ENCODE measurements at regions not wholly inside any gene's neighbourhood (a gene's known extent, or its start where the extent isn't known, plus 50 kb on each side); places are given as distances from the start of the nearest gene placed in this dataset.

- no peak for DNase-seq
- Histone ChIP-seq H3K27me3 (no peaks in the 10 kb centered on the region), H3K4me1 (no peaks in the 10 kb centered on the region), H3K36me3 (no peaks in the 10 kb centered on the region), H3K4me3 (no peak overlapping the region), H3K27ac (no peak overlapping the region), H3K9me3 (no peaks in the 10 kb centered on the region)
- TF ChIP-seq CTCF (IDR thresholded peaks at IDR 0.05) (no peak), POLR2A (IDR thresholded peaks at IDR 0.05) (no peak), POLR2AphosphoS5 (IDR thresholded peaks at IDR 0.05) (no peak), EP300 (IDR thresholded peaks at IDR 0.05) (no peak)
- WGBS, 2 donors, result 54 to 66% methylated on average over 2 of the region's 2 CpGs
- ATAC-seq (ENCODE audit: low FRiP score in 2 of 2), result no peak
These were observed 106.5 kb upstream of the P2RY1 start for GRCh38 chr3:152728231-152728980.

DNA sequence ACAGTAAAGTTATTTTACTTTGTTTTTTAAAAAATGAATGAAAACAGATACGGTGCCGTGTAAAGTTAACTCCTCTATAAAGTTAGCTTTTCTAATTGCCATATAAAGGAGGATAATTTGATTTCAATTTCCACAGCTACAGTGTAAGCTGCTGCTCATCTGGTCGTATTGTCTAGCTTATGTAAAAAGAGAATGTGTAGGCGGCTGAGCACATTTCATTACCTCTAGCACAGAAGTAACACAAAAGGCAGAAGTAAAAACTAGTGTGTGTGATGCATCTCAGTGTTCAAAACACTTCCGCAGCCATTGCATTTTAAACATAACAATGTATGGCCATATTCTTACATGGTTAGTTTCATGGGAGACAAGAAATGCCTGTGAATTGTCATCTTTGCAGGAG lies 105.0 kb upstream of the P2RY1 start:
- Histone ChIP-seq H3K9me3 (no peaks in the 10 kb centered on the region), H3K4me3 (no peak overlapping the region), H3K27ac (no peak overlapping the region), H3K36me3 (no peaks in the 10 kb centered on the region), H3K27me3 (no peaks in the 10 kb centered on the region), H3K4me1 (no peaks in the 10 kb centered on the region)
- no peak for TF ChIP-seq CTCF (IDR thresholded peaks at IDR 0.05)
- no peak for TF ChIP-seq POLR2AphosphoS5 (IDR thresholded peaks at IDR 0.05)
- no peak for TF ChIP-seq POLR2A (IDR thresholded peaks at IDR 0.05)
- no peak for TF ChIP-seq EP300 (IDR thresholded peaks at IDR 0.05)
- ATAC-seq (ENCODE audit: low FRiP score in 2 of 2), result no peak
- 88% methylated on average over 5 of the region's 5 CpGs for WGBS, 2 donors
- DNase-seq, result no peak

DNA sequence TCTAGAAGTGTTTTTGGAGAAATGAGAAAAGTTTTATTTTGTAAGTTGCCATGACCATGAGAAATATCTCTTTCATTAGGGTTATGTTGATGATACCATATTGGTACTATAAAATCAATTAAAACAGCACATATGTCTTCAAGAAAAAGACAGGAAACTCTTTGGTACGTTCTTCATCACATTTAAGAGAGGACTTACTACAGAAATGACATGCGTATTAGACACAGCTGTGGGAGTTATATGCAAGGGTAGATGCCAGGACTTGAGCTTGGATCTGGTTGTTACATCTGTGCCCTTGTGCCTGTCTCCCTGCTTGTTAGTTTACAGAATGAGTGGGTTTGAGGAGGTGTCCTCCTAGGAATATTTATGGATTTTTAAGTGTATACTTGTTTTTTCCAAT lies 103.4 kb upstream of the P2RY1 start:
- Histone ChIP-seq H3K4me3 (no peak overlapping the region), H3K27me3 (no peaks in the 10 kb centered on the region), H3K4me1 (no peaks in the 10 kb centered on the region), H3K9me3 (no peaks in the 10 kb centered on the region), H3K27ac (no peak overlapping the region), H3K36me3 (no peaks in the 10 kb centered on the region)
- 82 to 92% methylated on average over 2 of the region's 2 CpGs for WGBS, 2 donors
- ATAC-seq (ENCODE audit: low FRiP score in 2 of 2), result no peak
- no peak for TF ChIP-seq EP300 (IDR thresholded peaks at IDR 0.05)
- no peak for TF ChIP-seq POLR2AphosphoS5 (IDR thresholded peaks at IDR 0.05)
- no peak for TF ChIP-seq CTCF (IDR thresholded peaks at IDR 0.05)
- no peak for TF ChIP-seq POLR2A (IDR thresholded peaks at IDR 0.05)
- no peak for DNase-seq

DNA sequence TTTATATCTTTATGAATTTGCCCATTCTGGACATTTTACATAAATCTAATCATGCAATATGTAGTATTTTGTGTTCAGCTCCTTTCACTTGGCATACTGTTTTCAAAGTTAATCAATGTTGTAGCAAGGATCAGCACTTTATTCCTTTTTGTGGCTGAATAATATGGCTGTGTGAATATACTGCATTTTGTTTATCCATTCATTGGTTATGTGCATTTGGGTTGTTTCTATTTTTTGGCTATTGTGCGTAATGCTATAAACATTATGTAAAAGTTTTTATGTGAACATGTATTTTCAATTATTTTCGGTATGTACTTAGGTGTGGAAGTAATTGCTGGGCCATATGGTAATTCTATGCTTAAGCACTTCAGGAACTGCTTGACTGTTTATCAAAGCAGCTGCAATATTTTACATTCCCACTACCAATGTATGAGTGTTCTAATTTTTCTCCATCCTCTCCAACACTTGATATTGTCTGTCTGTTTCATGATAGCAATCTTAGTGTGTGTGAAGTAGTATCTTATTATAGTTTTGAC lies 101.3 kb upstream of the P2RY1 start:
- no peak for ATAC-seq (ENCODE audit: low FRiP score in 2 of 2)
- 97 to 98% methylated on average over 2 of the region's 2 CpGs for WGBS, 2 donors
- TF ChIP-seq CTCF (IDR thresholded peaks at IDR 0.05) (no peak), EP300 (IDR thresholded peaks at IDR 0.05) (no peak), POLR2AphosphoS5 (IDR thresholded peaks at IDR 0.05) (no peak), POLR2A (IDR thresholded peaks at IDR 0.05) (no peak)
- H3K27ac ChIP-seq, result no peak overlapping the region
- DNase-seq, result no peak
- H3K9me3 ChIP-seq, result no peaks in the 10 kb centered on the region
- H3K27me3 ChIP-seq, result no peaks in the 10 kb centered on the region
- no peak overlapping the region for H3K4me3 ChIP-seq
- no peaks in the 10 kb centered on the region for H3K4me1 ChIP-seq
- no peaks in the 10 kb centered on the region for H3K36me3 ChIP-seq

Data from upper lobe of left lung (tissue), 6 donors.